Skeletal muscle satellite cell (primary cell): ENCODE measurements at regions not wholly inside any gene's neighbourhood (a gene's known extent, or its start where the extent isn't known, plus 50 kb on each side); places are given as distances from the start of the nearest gene placed in this dataset.
"Not testable (repeated sequence)": the region's sequence is repeated elsewhere in the genome, so short reads cannot be mapped to it uniquely, and the experiment has no call there.

Experiments
- H3K27me3 ChIP-seq: 2 replicates; pipeline ENCODE4 v1.7.0; 2013; ENCODE audit warnings: low read length; ENCODE audit not compliant: control insufficient read depth, insufficient read depth
- H3K36me3 ChIP-seq: 2 replicates; pipeline ENCODE4 v1.7.0; 2013; ENCODE audit warnings: mild to moderate bottlenecking, control low read depth, low read length; ENCODE audit not compliant: insufficient read depth
- H3K4me1 ChIP-seq: 2 replicates; pipeline ENCODE4 v1.7.0; 2013; ENCODE audit warnings: low read length; ENCODE audit not compliant: control insufficient read depth, insufficient read depth
- H3K4me2 ChIP-seq: 2 replicates; pipeline ENCODE4 v1.7.0; 2013; ENCODE audit warnings: mild to moderate bottlenecking, low read length
- H3K4me3 ChIP-seq: 2 replicates; pipeline ENCODE4 v1.7.0; 2013; ENCODE audit warnings: low read length
- H3K9ac ChIP-seq: 2 replicates; pipeline ENCODE4 v1.7.0; 2013; ENCODE audit warnings: mild to moderate bottlenecking, low read depth, low read length, moderate library complexity
- H3K9me3 ChIP-seq: replicated peaks from 2 replicates; pipeline ENCODE4 v1.7.0; 2013; ENCODE audit warnings: mild to moderate bottlenecking, control low read depth, low read length

DNA sequence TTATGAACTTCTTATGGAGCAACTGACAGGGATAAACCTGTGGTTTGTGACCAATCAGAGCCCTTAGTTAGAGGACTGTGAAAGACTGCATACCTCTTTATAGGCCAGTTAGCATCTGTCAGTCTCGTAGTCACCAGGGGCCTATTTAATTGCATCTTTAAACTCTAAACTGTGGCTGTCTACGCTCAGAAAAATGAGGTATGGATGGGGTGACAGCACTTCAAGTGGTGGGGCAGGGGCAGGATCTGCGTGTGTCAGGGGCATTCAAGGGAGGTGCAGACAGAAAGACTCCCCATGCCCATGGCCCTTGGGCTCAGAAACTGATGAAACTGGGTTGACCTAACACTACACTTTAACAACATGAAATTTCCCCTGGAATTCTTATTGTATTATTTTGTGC lies 132.6 kb upstream of the TBCA start:
- H3K36me3 ChIP-seq = no peaks in the 10 kb centered on the region
- H3K4me1 ChIP-seq = no peaks in the 10 kb centered on the region

DNA sequence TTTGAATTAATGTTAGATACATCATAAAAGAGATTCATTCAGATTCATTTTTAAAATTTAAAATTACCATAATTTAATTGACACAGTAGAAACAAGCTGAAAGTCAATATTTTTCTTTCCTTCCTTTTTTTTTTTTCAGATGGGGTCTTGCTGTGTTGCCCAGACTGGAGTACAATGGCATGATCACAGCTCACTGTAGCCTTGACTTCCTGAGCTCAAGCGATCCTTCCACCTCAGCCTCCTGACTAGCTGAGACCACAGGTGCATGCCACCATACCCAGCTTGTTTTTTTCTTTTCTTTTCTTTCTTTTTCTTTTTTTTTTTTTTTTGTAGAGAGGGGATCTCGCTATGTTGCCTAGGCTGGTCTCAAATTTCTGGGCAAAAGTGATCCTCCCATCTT lies 131.6 kb upstream of the TBCA start:
- Histone ChIP-seq H3K27me3 (peaks cover 34% of the 10 kb centered on the region), H3K9me3 (no peaks in the 10 kb centered on the region), H3K4me3 (no peak overlapping the region), H3K36me3 (no peaks in the 10 kb centered on the region), H3K4me1 (no peaks in the 10 kb centered on the region), H3K9ac (no peak overlapping the region), H3K4me2 (no peak overlapping the region)

More for the DNA sequence above, 132.6 kb upstream of the TBCA start:
- H3K9me3 ChIP-seq = no peaks in the 10 kb centered on the region
- no peak overlapping the region for H3K4me3 ChIP-seq
- H3K27me3 ChIP-seq = peaks cover 44% of the 10 kb centered on the region
- no peak overlapping the region for H3K4me2 ChIP-seq
- H3K9ac ChIP-seq = no peak overlapping the region

DNA sequence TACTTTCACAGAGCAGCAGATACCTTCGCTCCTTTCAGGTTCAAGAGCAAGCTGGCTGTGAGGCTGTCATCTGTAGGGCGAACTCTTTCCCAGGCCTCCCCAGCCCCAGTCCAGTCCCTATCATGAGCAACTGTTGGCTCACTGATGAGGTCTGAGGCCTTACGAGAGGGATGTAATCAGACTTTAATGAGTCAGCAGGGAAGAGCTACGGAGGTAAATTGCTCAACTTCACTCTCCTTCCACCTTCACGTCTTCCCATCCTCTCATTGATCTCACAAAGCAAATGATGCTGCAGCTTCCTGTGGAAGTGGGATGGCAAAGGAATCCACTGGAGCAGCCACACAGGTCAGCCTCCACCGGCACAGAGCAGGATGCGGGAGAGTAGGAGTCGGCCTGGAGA lies 130.7 kb upstream of the TBCA start:
- Histone ChIP-seq H3K9ac (no peak overlapping the region), H3K4me3 (no peak overlapping the region)

DNA sequence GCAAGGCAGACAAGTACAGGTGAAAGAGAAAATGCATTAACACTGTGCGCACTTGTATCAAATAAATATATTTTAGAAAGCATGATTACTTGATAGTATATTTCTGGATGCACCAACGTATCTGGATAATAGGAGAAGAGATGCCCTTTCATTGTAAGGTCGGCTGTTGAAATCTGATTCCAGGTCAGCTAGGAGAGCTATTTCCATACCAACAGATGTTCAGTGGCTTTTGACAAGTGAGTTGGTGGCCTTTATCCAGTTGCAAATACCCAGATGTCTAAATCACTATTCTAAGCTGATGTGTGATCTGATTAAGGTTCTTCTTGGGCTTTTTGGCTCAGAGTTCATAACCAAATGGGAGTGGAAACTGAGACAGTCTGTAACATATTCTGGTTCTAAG lies 128.2 kb upstream of the TBCA start:
- Histone ChIP-seq H3K27me3 (peaks cover 10% of the 10 kb centered on the region), H3K9me3 (no peaks in the 10 kb centered on the region)

More for the DNA sequence above, 130.7 kb upstream of the TBCA start:
- Histone ChIP-seq H3K4me1 (no peaks in the 10 kb centered on the region), H3K4me2 (no peak overlapping the region), H3K27me3 (peaks cover 24% of the 10 kb centered on the region), H3K36me3 (no peaks in the 10 kb centered on the region), H3K9me3 (no peaks in the 10 kb centered on the region)

DNA sequence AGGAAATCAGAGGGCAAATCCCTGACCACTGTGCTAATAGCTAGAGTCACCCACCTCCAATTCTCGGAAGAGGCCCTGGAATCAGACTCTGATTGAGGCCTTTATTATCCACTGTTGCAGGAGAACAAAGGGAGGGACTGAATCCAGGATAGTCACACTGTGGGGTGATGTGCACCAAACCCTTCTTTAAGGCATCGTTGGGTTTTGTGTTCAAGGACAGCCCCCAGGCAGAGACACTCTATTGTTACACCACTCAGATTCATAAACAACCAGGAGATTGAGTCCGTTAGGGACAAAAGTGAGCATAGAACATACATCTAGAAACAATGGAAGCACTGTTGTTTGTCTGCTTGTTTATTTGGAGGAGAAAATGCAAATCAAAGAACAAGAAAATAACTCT lies 124.6 kb upstream of the TBCA start:
- Histone ChIP-seq H3K27me3 (peaks cover 7% of the 10 kb centered on the region), H3K9ac (no peak overlapping the region), H3K4me2 (no peak overlapping the region), H3K36me3 (no peaks in the 10 kb centered on the region), H3K9me3 (no peaks in the 10 kb centered on the region), H3K4me1 (no peaks in the 10 kb centered on the region), H3K4me3 (no peak overlapping the region)

More for the DNA sequence above, 128.2 kb upstream of the TBCA start:
- Histone ChIP-seq H3K4me3 (no peak overlapping the region), H3K9ac (no peak overlapping the region), H3K4me2 (no peak overlapping the region), H3K4me1 (no peaks in the 10 kb centered on the region), H3K36me3 (no peaks in the 10 kb centered on the region)

DNA sequence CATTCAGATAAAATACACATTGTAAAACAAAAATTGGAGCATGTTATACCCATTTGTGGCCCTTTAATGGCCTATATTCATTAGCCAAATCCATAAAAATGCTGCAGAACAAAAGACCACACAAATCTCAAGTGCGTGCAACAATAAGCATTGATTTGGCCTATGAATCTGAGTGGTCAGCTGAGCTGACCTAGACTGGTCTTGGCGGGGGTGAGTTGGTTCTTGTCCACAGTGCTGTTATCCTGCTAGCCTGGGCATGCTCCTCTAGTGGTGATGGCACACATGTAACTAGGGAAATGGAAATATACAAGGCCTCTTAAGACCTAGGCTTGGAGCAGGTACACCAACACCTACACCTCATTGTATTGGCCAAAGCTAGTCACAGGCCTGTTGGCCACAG lies 122.2 kb upstream of the TBCA start:
- no peak overlapping the region for H3K9ac ChIP-seq
- no peaks in the 10 kb centered on the region for H3K27me3 ChIP-seq
- H3K4me2 ChIP-seq = no peak overlapping the region
- peaks cover 9% of the 10 kb centered on the region for H3K4me1 ChIP-seq
- H3K36me3 ChIP-seq = no peaks in the 10 kb centered on the region
- no peaks in the 10 kb centered on the region for H3K9me3 ChIP-seq
- H3K4me3 ChIP-seq = no peak overlapping the region

DNA sequence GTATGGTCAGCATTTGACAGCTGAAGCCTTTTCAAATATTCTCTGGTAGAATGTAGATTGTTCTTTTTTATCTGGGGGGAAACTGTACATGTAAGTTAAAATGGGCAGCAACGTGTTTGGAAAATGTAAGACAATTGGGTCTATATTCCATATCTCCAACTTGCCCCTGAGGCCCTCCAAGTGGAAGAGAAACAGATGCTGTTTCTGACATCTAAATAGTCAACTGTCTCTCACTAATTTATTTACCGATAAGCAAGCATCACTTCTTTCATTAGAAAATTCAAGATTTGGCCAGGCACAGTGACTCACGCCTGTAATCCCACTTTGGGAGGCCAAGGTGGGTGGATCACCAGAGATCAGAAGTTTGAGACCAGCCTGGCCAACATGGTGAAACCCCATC lies 120.2 kb upstream of the TBCA start:
- no peaks in the 10 kb centered on the region for H3K9me3 ChIP-seq
- no peaks in the 10 kb centered on the region for H3K36me3 ChIP-seq
- no peak overlapping the region for H3K4me3 ChIP-seq
- peaks cover 17% of the 10 kb centered on the region for H3K4me1 ChIP-seq
- no peak overlapping the region for H3K9ac ChIP-seq
- no peak overlapping the region for H3K4me2 ChIP-seq
- no peaks in the 10 kb centered on the region for H3K27me3 ChIP-seq

DNA sequence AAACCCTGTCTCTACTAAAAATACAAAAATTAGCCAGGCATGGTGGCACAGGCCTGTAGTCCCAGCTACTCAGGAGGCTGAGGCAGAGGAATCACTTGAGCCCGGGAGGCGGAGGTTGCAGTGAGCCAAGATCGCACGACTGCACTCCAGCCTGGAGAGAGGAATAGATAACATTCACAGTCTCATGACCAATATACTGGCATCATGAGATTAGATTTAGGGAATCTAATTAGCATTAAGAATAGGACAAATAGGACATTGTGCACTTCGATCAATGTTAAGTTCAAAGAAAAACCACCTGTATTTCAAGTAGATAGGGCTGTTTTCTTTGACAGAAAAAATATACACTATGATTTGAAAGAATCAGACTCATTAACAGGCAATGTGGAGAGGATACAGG lies 118.0 kb upstream of the TBCA start:
- H3K4me3 ChIP-seq, H3K36me3 ChIP-seq, H3K9ac ChIP-seq, H3K27me3 ChIP-seq, H3K9me3 ChIP-seq, H3K4me2 ChIP-seq: not testable (repeated sequence)
- H3K4me1 ChIP-seq = peaks cover 17% of the 10 kb centered on the region

DNA sequence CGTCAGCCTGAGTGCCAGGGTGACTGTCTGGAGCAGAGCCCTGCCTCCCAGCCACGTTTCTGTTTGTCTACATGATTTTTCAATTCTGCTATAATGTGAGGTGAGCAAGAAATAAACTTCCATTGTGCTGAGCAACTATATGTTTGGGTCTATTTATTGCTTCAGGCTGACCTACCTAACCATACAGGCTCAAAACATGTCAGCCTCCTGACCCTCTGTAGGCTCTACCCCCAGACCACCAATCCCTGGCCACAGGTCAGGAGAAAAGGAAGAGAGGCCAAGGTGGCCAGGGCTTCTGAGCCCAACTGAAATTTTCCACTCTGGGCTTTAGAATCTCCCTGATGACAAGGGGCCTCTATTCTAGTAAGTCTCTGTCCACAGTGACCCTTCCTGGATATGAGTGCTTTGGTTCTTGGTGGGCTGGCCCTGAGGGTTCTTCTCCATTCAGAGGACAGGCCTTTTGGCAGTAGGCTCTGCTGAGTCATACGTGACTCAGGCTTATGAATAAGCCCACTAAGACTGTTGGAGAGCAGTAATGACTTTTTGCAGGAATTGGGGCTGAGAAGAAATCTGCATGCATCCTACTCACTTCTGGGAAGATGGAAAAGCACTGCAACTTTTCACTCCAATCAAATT lies 117.2 kb upstream of the TBCA start:
- Histone ChIP-seq H3K4me3 (no peak overlapping the region), H3K27me3 (no peaks in the 10 kb centered on the region), H3K36me3 (no peaks in the 10 kb centered on the region), H3K9me3 (no peaks in the 10 kb centered on the region), H3K9ac (peak overlapping the region; percentile 6), H3K4me2 (peak overlapping the region; percentile 21), H3K4me1 (peaks cover 17% of the 10 kb centered on the region)

DNA sequence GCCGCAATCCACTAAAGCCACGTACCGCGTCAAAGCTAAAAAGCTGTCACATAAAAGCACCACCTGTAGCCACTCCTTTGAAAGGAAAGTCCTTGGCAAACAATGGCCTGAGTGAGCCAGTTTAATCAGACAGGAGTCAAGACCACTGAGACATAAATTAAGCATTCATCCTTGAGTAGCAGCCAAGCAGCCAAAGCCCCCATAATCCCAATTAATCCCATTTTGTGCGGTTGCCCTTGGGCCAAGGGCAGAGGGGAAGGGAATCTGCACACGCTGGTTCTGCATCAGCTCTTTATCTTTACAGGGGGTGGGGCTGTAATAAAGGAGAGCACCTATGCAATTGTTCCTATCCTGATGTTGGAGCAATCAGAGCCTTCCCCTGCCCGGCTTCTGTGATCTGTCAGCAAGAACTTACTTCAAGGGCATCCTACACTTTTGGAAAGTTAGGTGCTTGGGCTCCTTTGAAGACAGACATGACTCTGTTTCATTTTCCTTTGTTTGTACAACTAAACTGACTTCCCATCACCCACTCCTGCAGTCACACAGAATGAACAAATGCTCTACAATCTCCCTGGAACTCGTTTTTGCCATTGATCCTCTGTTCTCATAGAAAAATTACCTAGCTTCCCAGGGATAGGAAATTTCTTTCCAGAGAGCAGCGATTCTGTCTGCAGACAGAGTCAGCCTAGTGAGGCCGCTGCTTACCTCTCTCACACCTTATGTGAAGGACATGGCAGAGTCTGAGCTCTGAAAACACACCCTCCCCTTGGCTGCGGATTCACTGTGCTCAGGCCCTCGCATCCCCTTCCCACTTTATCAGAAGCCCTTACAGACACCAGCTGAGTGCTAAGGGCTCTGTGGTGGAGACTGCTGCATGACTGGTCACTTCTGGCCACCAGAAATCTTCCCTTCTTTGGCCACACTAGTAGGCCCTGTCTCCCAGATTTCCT lies 116.2 kb upstream of the TBCA start:
- Histone ChIP-seq H3K9ac (no peak overlapping the region), H3K27me3 (peaks cover 3% of the 10 kb centered on the region), H3K4me1 (peaks cover 17% of the 10 kb centered on the region), H3K4me2 (no peak overlapping the region), H3K9me3 (no peaks in the 10 kb centered on the region), H3K4me3 (no peak overlapping the region), H3K36me3 (no peaks in the 10 kb centered on the region)

DNA sequence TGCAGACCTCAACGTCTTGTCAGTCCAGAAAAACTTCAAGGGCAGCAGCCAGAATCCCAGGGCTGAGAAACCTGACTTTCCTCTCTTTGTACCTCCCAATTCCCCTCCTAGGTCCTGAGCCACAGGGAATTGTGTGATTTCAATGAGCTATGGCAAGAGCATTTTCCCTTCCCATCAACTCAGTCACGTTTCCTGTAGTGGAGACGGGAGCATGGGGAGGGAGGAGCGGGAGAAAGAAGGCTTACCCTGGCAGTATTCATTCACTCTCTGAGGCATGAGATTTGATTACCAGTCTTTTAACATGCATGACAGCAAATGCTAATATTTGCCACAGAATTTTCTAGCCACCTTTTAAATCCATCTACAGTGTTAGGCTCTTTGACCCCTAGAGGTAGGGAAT lies 109.4 kb upstream of the TBCA start:
- H3K36me3 ChIP-seq = no peaks in the 10 kb centered on the region
- peaks cover 21% of the 10 kb centered on the region for H3K27me3 ChIP-seq
- no peak overlapping the region for H3K9ac ChIP-seq

More for the DNA sequence above, 109.4 kb upstream of the TBCA start:
- Histone ChIP-seq H3K9me3 (no peaks in the 10 kb centered on the region), H3K4me1 (peaks cover 23% of the 10 kb centered on the region), H3K4me2 (no peak overlapping the region), H3K4me3 (no peak overlapping the region)
